GM21529 (cell line): ENCODE measurements at regions not wholly inside any gene's neighbourhood (a gene's known extent, or its start where the extent isn't known, plus 50 kb on each side); places are given as distances from the start of the nearest gene placed in this dataset.

ENCODE experiments used
- ATAC-seq: cut with Tn5 transposase; IDR thresholded peaks from one replicate; pipeline ENCODE4 v1.9.1; 2021; ENCODE audit not compliant: unreplicated experiment

DNA sequence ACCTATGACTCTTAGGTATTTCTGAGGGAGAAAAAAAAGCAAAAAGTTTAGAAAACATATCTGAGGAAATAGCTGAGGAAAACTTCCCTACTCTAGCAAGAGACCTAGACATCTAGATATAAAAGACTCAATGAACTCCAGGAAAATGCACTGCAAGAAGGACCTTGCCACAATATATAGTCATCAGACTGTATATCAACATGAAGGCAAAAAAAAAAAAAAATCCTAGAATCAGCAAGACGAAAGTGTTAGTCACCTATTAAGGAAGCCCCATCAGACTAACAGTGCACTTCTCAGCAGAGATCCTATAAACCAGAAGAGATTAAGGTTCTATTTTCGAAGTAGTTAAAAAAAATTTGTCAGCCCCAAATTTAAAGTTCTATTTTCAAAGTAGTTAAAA, 166.2 kb downstream of the TMEM38B start:
- ATAC-seq, result no peak

DNA sequence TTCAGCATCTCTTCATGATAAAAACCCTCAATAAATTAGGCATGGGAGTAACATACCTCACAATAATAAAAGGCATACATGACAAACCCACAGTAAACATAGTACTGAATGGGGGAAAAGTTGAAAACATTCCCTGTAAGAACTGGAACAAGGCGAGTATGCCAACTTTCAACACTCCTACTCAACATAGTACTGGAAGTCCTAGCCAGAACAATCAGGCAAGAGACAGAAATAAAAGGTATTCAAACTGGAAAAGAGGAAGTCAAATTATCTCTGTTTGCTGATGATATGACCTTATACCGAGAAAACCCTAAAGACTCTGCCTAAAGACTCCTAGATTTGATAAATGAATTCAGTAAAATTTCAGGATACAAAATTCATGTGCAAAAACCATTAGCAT, 167.6 kb downstream of the TMEM38B start:
- ATAC-seq, result no peak

DNA sequence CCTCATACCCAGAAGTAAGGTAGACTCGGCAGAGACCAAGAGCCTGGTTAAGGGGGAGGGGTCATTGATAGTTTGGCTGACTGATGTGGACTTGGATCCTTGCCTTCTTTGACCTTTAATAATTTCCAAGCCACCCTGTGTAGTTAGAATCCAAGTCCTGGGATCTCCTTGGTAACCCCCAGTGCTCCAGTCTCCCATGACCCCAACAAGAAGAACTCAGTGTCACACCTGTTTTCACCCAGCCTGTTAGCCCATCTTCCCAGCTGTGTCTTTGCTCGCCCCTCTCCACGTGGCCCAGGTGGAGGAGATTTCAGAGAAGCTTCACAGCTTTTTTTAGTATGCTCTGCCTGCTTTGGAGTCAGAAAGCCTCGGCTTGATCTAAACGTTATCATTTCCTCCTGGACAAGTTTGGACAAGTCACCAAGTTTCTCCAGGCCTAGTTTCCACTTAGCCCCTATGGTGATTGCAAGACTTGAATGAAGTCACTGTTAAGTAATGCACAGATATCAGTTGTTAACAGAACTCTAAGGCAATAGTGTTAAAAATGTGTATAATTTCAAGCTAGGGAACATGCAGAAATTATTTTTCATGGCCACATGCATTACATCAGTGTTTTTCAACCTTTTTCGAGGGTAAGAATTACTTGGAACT, 170.0 kb downstream of the TMEM38B start:
- no peak for ATAC-seq

DNA sequence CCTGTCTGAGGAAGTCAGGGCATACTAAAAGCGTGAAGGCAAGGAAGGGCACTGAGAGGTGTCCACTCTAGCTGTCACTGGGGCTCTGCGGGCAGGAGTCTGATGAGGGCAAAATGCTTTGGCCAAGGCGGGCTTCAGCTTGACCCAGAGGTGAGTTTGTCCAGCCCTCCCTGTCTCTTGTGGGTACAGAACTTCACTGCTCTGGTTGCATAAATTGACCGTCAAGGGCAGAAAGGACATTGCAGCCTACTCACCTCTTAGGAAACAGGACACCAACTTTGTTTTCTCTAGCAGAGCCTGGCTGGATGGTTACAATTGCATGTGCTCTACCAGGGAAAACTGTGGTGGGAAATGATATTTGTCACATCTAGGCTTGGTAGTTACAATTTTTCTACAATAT, 170.9 kb downstream of the TMEM38B start:
- ATAC-seq, result no peak

DNA sequence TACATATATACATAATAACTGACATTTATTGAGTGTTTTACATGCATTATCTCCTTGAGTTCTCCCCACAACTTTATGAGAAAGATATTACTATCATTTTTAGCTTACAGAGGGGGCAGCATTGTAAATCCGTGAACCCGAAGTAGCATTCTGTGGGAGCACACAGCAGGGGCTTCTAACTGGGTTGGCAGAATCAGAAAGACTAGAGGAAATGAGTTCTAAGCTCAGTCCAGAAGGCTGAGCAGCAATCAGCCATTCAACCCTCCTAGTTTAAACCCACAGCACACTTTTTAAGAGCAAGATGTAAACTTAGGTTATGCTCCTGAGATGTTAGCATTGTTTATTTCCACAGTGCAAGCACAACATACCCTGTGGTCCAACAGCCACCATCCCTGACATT, 177.2 kb downstream of the TMEM38B start:
- no peak for ATAC-seq

DNA sequence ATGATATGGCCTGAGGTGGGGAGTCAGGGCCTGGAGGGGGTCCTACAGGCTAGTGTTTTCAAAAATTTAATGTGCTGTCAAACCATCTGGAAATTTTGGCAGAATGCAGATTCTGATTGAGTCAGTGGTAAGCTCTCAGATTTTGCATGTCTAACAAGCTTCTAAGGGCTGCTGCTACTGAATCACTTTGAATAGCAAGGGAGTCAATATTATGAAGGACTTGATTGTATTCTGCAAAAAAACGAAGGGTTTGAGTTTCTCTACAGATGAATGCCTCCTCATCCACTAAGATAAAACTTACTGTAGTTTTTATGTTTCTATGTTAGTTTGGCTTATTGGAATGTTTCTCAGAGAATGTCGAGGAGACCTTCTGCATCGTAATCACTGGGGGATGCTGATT, 179.5 kb downstream of the TMEM38B start:
- no peak for ATAC-seq

DNA sequence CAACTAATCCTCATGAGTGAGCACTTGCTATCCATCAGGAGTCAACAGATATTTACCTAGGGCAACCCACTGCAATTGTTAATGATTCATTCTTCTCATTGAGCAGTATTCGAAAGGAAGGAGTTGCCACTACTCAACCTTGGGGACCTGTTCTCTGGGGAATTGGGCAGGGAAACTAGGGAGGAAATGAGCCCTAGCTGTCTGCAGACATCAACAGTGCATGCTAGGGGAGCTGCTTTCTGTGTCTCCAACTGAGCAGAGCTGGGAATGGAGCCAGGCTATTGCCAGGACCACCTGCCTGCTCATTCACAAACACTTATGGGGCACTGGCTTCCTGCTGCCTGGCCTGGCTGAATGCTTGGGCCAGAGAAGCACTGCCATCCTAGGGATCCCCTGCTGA, 183.4 kb downstream of the TMEM38B start:
- ATAC-seq, result peak; percentile 74

DNA sequence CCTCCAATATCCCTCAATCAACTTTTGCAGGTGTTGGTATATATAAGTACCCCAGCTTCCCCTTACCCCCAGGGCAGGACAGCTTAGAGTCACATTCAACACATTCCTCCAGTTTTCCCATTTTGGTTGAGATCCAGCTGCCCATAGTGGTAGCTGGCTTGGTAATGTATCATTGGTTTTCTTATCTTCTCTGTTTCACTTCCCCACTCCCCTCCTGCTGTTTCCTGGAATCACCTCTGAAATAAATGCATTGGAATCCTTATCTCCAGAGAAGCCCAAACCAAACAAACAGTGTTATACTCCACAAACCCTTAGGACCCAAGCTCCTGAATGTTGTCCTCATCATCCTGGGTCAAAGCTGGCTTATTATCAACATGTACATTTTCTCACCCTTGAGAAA, 184.8 kb downstream of the TMEM38B start:
- no peak for ATAC-seq

DNA sequence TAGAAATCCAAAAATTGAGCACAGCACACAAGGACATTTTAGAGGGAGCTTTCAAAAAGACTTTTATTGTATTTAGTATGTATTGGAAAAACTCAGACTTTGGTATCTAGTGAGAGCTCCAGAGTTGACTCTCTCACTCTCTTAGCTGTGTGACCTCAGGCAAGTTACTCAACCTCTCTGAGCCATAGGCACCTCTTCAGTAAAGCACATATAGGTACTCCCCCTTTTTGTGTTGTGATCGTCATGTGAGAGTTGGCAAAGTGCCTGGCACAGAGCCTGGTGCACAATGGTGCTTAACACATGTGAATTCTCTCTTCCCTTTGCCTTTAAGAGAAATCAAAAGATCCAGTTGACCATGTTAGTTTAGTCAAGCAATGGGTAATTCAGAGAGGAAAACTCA, 186.2 kb downstream of the TMEM38B start:
- no peak for ATAC-seq

DNA sequence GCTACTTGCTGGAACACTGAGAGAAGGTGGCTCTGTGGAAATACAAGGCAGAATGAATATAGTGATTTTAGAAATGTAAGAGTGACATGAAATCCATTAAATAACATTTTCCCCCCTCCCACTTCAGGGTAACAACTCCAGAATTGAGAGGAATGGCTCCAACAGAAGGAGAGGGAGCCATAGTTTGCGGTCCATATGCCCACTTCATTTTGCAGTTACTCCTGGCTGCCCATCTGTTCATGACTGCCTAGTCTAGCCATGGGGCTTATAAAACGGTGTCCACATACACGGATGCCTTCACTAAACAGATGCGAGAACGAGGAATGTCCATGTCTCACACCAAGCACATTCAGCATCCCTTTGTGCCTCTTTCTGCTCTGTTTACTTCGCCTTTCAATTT, 186.7 kb downstream of the TMEM38B start:
- no peak for ATAC-seq

DNA sequence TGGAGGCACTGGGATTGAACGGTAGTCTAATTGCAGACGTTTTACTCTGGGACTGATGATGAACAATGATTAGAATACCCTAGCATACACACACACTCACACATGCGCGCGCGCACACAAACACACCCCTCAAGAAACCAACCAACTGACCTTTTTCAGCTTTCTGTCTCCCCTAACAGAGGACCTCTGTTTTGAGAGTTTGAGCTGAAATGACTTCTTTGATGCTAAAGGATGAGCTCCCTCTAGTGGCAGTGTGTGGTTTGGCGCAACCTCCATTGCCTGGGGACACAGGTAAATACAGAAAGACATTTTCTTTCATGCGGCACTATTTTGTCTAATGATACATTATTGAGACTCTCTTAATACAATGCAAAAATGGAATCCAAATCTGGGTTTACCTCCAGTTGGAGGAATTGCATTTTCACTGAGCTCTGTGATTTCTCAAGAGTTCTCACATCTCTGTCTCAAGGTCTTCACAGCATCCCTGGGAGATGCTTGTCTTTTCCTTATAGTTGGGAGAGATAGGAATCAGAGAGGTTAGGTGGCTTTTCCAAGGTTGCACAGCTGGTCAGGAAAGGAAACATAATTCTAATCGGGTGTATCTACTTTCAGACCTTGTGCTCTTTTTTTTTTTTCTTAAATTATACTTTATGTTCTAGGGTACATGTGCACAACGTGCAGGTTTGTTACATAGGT, 187.5 kb downstream of the TMEM38B start:
- peak; percentile 51 for ATAC-seq

DNA sequence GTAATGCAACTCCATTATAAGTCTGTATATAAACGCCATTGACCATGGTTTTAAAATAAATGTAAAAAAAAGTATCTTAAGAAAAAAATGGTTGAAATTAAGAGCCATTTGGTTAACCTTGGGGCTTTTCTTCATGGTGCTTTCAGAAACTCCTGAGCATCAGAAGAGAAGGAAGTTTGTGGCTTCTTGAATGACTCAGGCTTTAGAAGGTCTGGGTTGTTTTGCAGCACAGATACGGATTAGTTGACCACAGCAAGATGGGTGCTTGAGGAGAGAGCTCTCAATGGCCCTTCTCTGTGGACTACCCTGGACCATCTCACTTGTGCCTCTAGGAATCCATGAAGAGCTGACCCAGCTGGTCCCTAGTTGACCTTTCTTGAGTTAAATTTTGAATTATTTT, 189.5 kb downstream of the TMEM38B start:
- ATAC-seq, result peak; percentile 93

DNA sequence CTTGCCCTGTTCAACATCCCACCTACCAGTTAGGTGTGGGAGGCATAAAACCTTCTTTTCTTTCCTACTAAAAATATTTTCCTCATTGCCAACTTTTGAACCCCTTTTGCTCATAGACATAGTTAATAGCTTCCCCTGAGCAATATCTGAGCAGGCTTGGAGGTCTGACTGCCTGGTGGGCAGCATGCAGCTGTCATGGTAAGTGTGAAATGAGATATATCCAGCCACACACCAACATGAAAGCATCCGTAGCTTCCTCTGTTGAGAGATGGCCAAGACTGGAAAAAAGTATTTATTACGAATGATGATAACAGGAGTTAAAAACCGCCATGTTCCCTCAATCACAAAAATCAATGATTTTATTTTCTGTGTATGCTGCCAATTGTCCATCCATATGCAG, 190.1 kb downstream of the TMEM38B start:
- ATAC-seq, result no peak

DNA sequence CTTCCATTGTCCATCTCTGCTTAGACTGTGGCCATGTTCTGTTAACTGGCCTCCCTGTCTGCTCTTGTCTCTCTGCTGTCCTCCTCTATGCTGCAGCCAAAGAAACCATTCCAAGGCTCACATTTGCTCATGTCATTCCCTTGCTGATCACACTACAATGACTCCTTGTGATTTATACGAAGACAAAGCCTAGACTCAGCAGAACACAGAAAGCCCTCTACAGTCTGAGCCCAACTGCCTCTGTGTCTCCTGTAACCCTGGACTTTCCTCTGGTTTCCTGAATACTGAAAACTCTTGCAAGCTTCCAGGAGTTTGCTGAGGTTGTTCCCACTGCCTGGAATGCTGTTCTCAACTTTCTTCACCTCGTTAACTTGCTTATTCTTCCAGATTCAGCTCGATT, 191.8 kb downstream of the TMEM38B start:
- no peak for ATAC-seq

DNA sequence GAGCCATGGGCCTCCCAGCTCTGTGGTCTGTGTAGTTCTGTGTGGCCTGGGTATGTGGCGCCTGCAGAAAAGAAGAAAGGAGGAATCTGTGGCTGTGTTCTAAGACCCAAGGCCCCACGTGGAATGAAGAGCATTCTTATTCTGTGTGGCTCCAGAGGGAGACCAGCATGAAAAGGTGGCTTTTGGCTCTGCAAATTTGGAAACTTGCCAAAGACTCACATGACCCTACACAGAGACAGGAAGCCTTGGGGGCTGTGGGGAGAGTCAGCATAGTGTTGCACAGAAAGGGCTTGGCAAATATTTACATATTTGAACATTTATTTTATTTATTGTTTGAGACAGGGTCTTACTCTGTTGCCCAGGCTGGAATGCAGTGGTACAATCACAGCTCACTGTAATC, 193.3 kb downstream of the TMEM38B start:
- ATAC-seq, result no peak

DNA sequence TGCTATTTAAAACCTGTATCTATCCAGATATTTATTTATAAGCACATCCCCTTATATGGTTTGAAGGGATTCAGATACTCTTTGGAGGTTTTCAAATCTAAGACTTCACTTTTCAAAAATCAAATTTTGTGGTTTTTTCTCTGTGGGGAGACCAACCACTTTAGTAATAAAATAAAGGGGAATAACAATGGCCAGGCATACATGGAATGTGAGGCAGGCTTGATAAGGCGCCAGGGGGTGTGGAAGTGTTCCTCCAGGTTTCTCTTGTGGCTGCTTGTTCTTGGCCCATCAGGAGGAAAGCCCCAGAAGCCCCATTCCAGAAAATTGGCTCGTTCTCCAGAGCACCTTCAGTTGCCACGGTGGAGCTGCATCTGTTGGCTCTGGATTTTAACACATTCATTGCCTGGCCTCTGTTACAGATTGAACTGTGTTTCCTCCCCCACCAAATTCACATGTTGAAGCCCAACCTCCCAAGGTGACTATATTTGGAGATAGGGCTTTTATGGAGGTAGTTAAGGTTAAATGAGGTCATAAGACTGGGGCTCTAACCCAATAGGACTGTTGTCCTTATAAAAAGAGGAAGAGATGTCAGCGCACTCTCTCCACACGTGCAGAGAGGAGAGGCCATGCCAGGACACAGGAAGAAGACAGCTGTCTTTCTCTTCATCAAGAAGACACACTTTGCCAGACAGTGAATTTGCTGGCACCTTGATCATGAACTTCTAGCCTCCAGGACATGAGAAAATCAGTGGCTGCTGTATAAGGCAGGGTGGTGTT, 195.9 kb downstream of the TMEM38B start:
- ATAC-seq, result no peak

DNA sequence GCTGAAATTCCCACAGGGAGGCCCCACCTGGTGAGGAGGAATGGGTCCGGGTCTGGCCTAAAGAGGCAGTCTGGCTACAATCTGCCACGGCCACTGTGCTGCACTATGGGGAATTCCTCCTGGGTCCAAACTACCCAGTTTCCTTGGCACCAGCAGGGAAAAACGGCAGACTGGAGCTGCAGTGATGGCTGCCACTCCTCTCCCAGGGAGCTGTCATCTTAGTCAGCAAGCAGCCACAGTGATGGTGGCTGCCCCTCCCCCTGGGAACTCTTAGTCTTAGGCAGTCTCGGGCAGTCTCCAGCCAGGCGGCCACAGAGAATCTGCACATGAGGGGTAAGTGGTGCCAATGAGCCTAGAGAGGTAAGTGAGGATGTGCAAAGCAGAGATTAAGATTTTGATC, 205.8 kb downstream of the TMEM38B start:
- ATAC-seq, result no peak

DNA sequence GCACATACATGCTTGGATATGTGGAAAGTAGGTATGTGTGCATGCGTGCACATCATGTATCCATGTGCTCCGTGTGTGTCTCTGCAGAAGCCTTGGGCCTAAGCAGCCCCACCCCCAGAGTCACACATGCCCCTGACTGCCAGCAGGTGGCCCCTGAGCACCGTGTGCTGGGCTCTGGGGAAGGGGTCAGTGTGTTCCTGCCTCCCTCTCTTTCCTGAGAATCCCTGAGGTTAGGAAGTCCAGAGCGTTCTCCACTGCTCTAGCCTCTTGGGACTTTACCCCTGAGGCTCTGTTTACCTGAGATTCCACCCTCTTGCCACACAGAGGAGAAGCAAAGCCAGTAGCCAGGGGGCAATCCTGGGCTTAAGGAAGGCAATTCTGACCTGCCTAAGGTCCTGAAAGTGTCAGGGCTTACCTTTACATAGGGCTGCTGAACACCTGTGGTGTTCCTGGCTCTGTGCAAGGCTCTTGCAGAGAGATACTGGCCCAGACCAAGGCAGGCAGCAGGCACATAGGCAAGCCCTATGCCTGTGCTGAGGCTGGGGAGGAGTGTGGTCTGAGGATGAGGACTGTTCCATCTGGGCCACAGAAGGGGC, 207.3 kb downstream of the TMEM38B start:
- peak; percentile 82 for ATAC-seq

DNA sequence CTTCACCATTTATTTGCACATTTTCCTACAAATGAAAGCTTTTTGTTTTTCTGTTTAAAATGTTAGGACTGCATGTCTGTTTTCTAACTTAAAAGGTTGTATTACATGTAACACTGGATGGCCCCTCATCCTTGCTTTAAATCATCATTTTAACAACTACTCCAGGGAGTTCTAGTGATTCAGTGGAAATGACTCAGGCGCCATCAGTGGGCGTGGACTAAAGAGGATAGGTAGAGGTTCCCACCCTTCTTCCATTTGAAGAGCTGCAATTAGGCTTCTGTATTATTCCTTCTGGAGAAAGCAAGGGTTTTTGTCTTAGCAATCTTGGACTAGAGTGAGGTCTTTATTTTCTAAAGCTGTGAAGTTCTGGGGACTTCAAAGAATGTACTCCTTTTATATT, 213.7 kb downstream of the TMEM38B start:
- no peak for ATAC-seq

DNA sequence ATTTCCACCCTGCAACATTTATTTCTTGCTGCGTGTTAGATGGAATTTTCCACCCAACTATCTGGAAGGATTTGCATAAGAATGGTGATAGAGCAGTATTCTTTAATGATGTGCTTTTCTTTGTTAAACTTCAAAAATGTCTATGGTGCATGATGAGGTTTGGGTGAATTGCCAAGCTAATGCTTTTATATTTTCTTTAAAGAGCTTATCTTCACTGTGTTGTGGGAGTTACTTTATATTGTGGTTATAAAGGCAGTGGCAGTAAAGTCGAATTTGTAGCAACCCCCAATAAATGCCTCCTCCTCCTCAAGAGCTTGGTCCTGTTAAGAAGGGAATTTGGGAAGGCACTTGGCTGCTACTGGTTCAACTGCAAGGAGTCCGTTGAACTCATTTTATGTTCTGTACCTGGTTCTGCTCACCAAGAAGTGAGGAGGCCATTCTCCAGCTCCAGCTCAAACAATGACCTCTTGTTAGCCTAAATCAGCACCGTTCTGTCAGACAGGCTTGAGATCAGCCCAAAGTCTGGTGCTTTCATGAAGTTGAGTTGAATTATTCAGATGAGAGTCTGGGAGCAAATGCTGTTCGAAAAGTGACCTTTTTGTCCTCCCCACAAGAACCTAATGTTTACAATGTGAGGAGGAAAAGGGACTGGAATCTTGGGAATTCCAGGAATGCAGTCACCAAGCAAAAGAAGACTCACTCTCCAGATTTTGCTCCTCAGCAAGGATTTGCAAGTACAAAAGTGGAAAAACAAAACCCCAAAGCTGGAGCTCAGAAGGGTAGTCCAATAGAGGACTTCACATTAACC, 217.0 kb downstream of the TMEM38B start:
- ATAC-seq, result no peak
